ENCODE measurements at regions not wholly inside any gene's neighbourhood (a gene's known extent, or its start where the extent isn't known, plus 50 kb on each side); places are given as distances from the start of the nearest gene placed in this dataset.

DNA sequence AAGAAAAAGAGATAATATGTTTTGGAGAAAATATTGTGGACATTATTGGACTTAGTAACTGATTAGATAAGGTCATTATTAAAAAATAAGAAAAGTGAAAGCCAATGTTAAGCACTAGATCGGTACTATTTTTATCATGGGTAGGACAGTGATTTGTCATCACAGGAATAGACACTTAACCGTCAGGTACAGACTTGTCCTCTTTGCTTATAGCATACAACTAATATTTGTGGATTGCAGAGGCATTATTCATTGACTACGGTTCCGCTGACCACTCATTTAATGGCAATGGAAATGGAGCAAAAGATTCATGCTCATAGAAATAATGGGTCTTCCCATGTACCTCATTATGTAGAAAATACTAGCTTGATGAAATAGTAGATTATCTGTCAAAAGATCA lies 596.3 kb upstream of the CA10 start:
- DNase-seq (ENCODE audit: low read depth) (no peak), FAIRE-seq (no peak)
- H3K27me3 ChIP-seq (ENCODE audit: insufficient read depth, low read length), result no peaks in the 10 kb centered on the region
- H3K4me3 ChIP-seq (ENCODE audit: insufficient read depth, low read depth, low read length), result no peak overlapping the region
- H3K4me1 ChIP-seq (ENCODE audit: insufficient read depth, low read length), result no peaks in the 10 kb centered on the region
- H3K4me2 ChIP-seq (ENCODE audit: low read length), result no peak overlapping the region
- H3K27ac ChIP-seq (ENCODE audit: low read depth, low read length), result no peak overlapping the region
- no peaks in the 10 kb centered on the region for H4K20me1 ChIP-seq (ENCODE audit: insufficient read depth, low read length)
- no peaks in the 10 kb centered on the region for H3K36me3 ChIP-seq (ENCODE audit: insufficient read depth, low read length)
- H3K9ac ChIP-seq (ENCODE audit: low read length), result no peak overlapping the region
- Mint-ChIP-seq H3K4me3 (ENCODE audit: unreplicated experiment) (no peak overlapping the region), H3K9me3 (ENCODE audit: unreplicated experiment) (no peaks in the 10 kb centered on the region), H3K27me3 (ENCODE audit: low read depth, unreplicated experiment) (no peaks in the 10 kb centered on the region), H3K27ac (ENCODE audit: unreplicated experiment) (no peak overlapping the region), H3K36me3 (ENCODE audit: low read depth, unreplicated experiment) (no peaks in the 10 kb centered on the region), H3K4me1 (ENCODE audit: low read depth, unreplicated experiment) (no peaks in the 10 kb centered on the region)
- no peaks in the 10 kb centered on the region for H3K79me2 ChIP-seq (ENCODE audit: insufficient read depth, low read length)
- H3K9me3 ChIP-seq (ENCODE audit: insufficient read depth, low read depth, low read length), result no peaks in the 10 kb centered on the region
- no peak overlapping the region for H2AFZ ChIP-seq (ENCODE audit: low read depth, low read length)
- TF ChIP-seq EZH2 (IDR thresholded peaks at IDR 0.05; ENCODE audit: insufficient read depth, low read length) (no peak), CTCF (IDR thresholded peaks at IDR 0.05; ENCODE audit: insufficient read depth, low read depth, low read length) (no peak)

- Histone ChIP-seq H2AFZ (ENCODE audit: low read depth, low read length) (no peak overlapping the region), H3K36me3 (ENCODE audit: insufficient read depth, low read length) (no peaks in the 10 kb centered on the region), H3K9ac (ENCODE audit: low read length) (no peak overlapping the region), H3K4me3 (ENCODE audit: insufficient read depth, low read depth, low read length) (no peak overlapping the region), H3K4me1 (ENCODE audit: insufficient read depth, low read length) (no peaks in the 10 kb centered on the region), H3K79me2 (ENCODE audit: insufficient read depth, low read length) (no peaks in the 10 kb centered on the region), H3K9me3 (ENCODE audit: insufficient read depth, low read depth, low read length) (no peaks in the 10 kb centered on the region), H3K27ac (ENCODE audit: low read depth, low read length) (no peak overlapping the region), H3K4me2 (ENCODE audit: low read length) (no peak overlapping the region), H4K20me1 (ENCODE audit: insufficient read depth, low read length) (no peaks in the 10 kb centered on the region), H3K27me3 (ENCODE audit: insufficient read depth, low read length) (no peaks in the 10 kb centered on the region)
- DNase-seq (ENCODE audit: low read depth) (no peak), FAIRE-seq (no peak)
- Mint-ChIP-seq H3K27ac (ENCODE audit: unreplicated experiment) (no peak overlapping the region), H3K27me3 (ENCODE audit: low read depth, unreplicated experiment) (no peaks in the 10 kb centered on the region), H3K4me3 (ENCODE audit: unreplicated experiment) (no peak overlapping the region), H3K9me3 (ENCODE audit: unreplicated experiment) (no peaks in the 10 kb centered on the region), H3K4me1 (ENCODE audit: low read depth, unreplicated experiment) (no peaks in the 10 kb centered on the region), H3K36me3 (ENCODE audit: low read depth, unreplicated experiment) (no peaks in the 10 kb centered on the region)
- TF ChIP-seq CTCF (IDR thresholded peaks at IDR 0.05; ENCODE audit: insufficient read depth, low read depth, low read length) (no peak), EZH2 (IDR thresholded peaks at IDR 0.05; ENCODE audit: insufficient read depth, low read length) (no peak)
These were observed 592.5 kb upstream of the CA10 start for GRCh38 chr17:52751051-52751450.

DNA sequence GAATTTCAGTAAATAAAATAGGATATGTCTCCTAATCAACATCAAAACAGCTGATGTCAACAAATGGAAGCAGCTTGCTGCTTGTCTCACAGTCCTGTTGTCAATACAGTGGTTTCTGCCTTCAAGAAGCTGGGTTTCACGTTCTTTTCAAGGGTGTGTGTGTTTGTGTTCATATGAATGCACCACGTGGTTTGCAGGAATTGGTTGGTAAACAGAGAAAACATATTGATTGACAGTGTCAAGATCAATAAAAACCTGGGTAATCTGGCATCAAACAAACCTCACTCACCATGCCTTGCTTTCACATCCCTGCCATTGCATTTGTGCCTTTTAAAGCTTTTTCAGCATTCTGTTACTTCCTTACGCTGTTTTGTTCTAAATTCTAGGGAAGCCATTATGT lies 585.7 kb upstream of the CA10 start:
- Histone ChIP-seq H3K36me3 (ENCODE audit: insufficient read depth, low read length) (no peaks in the 10 kb centered on the region), H3K4me2 (ENCODE audit: low read length) (no peak overlapping the region), H3K4me3 (ENCODE audit: insufficient read depth, low read depth, low read length) (no peak overlapping the region), H3K9ac (ENCODE audit: low read length) (no peak overlapping the region), H3K9me3 (ENCODE audit: insufficient read depth, low read depth, low read length) (no peaks in the 10 kb centered on the region), H3K27me3 (ENCODE audit: insufficient read depth, low read length) (no peaks in the 10 kb centered on the region), H3K79me2 (ENCODE audit: insufficient read depth, low read length) (no peaks in the 10 kb centered on the region), H3K4me1 (ENCODE audit: insufficient read depth, low read length) (no peaks in the 10 kb centered on the region), H3K27ac (ENCODE audit: low read depth, low read length) (no peak overlapping the region), H2AFZ (ENCODE audit: low read depth, low read length) (no peak overlapping the region), H4K20me1 (ENCODE audit: insufficient read depth, low read length) (no peaks in the 10 kb centered on the region)
- Mint-ChIP-seq H3K36me3 (ENCODE audit: low read depth, unreplicated experiment) (no peaks in the 10 kb centered on the region), H3K4me1 (ENCODE audit: low read depth, unreplicated experiment) (no peaks in the 10 kb centered on the region), H3K27ac (ENCODE audit: unreplicated experiment) (no peak overlapping the region), H3K9me3 (ENCODE audit: unreplicated experiment) (no peaks in the 10 kb centered on the region), H3K27me3 (ENCODE audit: low read depth, unreplicated experiment) (no peaks in the 10 kb centered on the region), H3K4me3 (ENCODE audit: unreplicated experiment) (no peak overlapping the region)
- DNase-seq (ENCODE audit: low read depth) (no peak), FAIRE-seq (no peak)
- TF ChIP-seq EZH2 (IDR thresholded peaks at IDR 0.05; ENCODE audit: insufficient read depth, low read length), result no peak
- no peak for TF ChIP-seq CTCF (IDR thresholded peaks at IDR 0.05; ENCODE audit: insufficient read depth, low read depth, low read length)

All from astrocyte (in vitro differentiated cells and primary cell).